RWPE2 (cell line): ENCODE measurements at regions not wholly inside any gene's neighbourhood (a gene's known extent, or its start where the extent isn't known, plus 50 kb on each side); places are given as distances from the start of the nearest gene placed in this dataset.

Source experiments
- ATAC-seq: fragments of 200-7000 bp; cut with Tn5 transposase; 3 replicates; pipeline ENCODE4 v1.9.1; 2021; ENCODE audit warnings: low read depth
- DNase-seq: peaks from one replicate; pipeline ENCODE4 v3.0.0-alpha.2; 2020; ENCODE audit warnings: low spot score
- H3K27ac ChIP-seq: fragments of 450-650 bp; 2 replicates; pipeline ENCODE4 v1.5.1; 2017; ENCODE audit warnings: mild to moderate bottlenecking; ENCODE audit not compliant: poor library complexity, severe bottlenecking
- H3K27me3 ChIP-seq: fragments of 250-450 bp; sonication (Bioruptor Pico); 2 replicates; pipeline ENCODE4 v1.5.1; 2021; ENCODE audit warnings: mild to moderate bottlenecking, moderate library complexity; ENCODE audit not compliant: insufficient read depth, poor library complexity, severe bottlenecking
- H3K36me3 ChIP-seq: fragments of 250-450 bp; sonication (Bioruptor Pico); 2 replicates; pipeline ENCODE4 v1.5.1; 2020; ENCODE audit warnings: low read depth, mild to moderate bottlenecking, moderate library complexity
- H3K4me1 ChIP-seq: fragments of 250-450 bp; sonication (Bioruptor Pico); 2 replicates; pipeline ENCODE4 v1.5.1; 2021; ENCODE audit warnings: mild to moderate bottlenecking, moderate library complexity; ENCODE audit not compliant: insufficient read depth, poor library complexity, severe bottlenecking
- H3K4me3 ChIP-seq: fragments of 250-450 bp; sonication (Bioruptor Pico); 2 replicates; pipeline ENCODE4 v1.5.1; 2021; ENCODE audit warnings: mild to moderate bottlenecking, moderate library complexity; ENCODE audit not compliant: severe bottlenecking
- H3K9me3 ChIP-seq: fragments of 250-450 bp; sonication (Bioruptor Pico); 2 replicates; pipeline ENCODE4 v1.5.1; 2021; ENCODE audit warnings: mild to moderate bottlenecking, moderate library complexity; ENCODE audit not compliant: severe bottlenecking
- TF ChIP-seq, protein P1 (sequence below): fragments of 450-650 bp; IDR thresholded peaks from one replicate; pipeline ENCODE4 v1.5.1; 2017; ENCODE audit warnings: mild to moderate bottlenecking, moderate library complexity; ENCODE audit not compliant: poor library complexity, severe bottlenecking

DNA sequence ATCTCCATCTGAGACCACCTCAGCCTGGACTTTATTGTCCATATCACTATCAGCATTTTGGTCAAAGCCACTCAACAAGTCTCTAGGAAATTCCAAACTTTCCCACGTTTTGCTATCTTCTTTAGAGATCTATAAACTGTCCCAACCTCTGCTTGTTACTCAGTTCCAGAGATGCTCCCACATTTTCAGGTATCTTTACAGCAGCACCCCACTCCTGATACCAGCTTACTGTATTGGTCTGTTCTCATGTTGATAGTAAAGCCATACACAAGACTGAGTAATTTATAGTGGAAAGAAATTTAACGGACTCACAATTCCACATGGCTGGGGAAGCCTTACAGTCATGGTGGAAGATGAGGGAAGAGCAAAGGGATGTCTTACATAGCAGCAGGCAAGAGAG is 465.4 kb upstream of the PBX1 start:
- TF ChIP-seq, protein P1, sequence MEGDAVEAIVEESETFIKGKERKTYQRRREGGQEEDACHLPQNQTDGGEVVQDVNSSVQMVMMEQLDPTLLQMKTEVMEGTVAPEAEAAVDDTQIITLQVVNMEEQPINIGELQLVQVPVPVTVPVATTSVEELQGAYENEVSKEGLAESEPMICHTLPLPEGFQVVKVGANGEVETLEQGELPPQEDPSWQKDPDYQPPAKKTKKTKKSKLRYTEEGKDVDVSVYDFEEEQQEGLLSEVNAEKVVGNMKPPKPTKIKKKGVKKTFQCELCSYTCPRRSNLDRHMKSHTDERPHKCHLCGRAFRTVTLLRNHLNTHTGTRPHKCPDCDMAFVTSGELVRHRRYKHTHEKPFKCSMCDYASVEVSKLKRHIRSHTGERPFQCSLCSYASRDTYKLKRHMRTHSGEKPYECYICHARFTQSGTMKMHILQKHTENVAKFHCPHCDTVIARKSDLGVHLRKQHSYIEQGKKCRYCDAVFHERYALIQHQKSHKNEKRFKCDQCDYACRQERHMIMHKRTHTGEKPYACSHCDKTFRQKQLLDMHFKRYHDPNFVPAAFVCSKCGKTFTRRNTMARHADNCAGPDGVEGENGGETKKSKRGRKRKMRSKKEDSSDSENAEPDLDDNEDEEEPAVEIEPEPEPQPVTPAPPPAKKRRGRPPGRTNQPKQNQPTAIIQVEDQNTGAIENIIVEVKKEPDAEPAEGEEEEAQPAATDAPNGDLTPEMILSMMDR, result no peak
- H3K4me1 ChIP-seq, result no peaks in the 10 kb centered on the region
- no peaks in the 10 kb centered on the region for H3K36me3 ChIP-seq
- H3K27ac ChIP-seq, result no peak overlapping the region
- no peak for ATAC-seq
- H3K9me3 ChIP-seq, result no peaks in the 10 kb centered on the region
- no peak for DNase-seq
- no peak overlapping the region for H3K4me3 ChIP-seq
- H3K27me3 ChIP-seq, result no peaks in the 10 kb centered on the region

DNA sequence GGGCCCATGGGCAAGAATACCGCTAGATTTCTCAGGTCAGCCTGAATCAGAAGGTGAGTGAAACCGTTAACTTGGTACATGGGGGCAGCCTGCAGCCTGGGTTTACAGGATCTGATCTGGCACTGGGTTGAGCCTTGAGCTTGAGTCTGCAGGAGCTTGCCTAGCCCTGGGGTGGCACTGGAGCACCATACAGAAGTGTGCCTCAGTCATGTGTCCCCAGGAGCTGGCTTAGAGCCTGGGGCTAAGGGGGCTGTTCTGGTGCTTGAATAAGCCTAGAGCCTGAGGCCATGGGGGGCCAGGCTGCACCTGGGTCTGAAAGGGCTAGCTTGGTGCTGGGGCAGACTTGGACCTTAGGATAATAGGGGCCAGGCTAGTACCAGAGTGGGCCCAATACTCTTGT is 457.2 kb upstream of the PBX1 start:
- H3K4me1 ChIP-seq, result no peaks in the 10 kb centered on the region
- H3K27me3 ChIP-seq, result no peaks in the 10 kb centered on the region
- no peak overlapping the region for H3K27ac ChIP-seq
- no peaks in the 10 kb centered on the region for H3K9me3 ChIP-seq
- H3K36me3 ChIP-seq, result no peaks in the 10 kb centered on the region
- no peak for ATAC-seq
- no peak overlapping the region for H3K4me3 ChIP-seq
- DNase-seq, result no peak
- TF ChIP-seq, protein P1, result no peak

DNA sequence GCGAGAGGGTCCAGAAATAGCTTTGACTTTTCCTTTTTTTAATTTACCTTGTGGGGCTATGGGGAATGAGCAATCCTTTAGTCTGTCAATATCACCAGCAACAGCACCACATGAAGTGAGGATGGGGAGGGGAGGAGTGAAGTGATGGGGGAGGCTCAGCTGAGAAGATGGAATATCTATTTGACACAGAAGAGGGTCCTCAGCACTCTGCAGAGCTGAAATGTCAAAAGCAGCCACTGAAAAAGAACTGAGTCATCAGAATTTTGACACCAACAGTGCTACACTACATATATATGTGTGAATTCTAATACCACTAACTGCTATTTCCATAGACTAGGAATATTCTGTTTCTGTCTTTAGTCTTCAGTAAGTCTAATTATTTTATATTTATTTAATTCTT is 427.0 kb upstream of the PBX1 start:
- no peaks in the 10 kb centered on the region for H3K36me3 ChIP-seq
- H3K27ac ChIP-seq, result no peak overlapping the region
- DNase-seq (no peak), ATAC-seq (no peak)
- H3K27me3 ChIP-seq, result no peaks in the 10 kb centered on the region
- H3K4me3 ChIP-seq, result no peak overlapping the region
- H3K4me1 ChIP-seq, result no peaks in the 10 kb centered on the region
- TF ChIP-seq, protein P1, result no peak
- no peaks in the 10 kb centered on the region for H3K9me3 ChIP-seq

DNA sequence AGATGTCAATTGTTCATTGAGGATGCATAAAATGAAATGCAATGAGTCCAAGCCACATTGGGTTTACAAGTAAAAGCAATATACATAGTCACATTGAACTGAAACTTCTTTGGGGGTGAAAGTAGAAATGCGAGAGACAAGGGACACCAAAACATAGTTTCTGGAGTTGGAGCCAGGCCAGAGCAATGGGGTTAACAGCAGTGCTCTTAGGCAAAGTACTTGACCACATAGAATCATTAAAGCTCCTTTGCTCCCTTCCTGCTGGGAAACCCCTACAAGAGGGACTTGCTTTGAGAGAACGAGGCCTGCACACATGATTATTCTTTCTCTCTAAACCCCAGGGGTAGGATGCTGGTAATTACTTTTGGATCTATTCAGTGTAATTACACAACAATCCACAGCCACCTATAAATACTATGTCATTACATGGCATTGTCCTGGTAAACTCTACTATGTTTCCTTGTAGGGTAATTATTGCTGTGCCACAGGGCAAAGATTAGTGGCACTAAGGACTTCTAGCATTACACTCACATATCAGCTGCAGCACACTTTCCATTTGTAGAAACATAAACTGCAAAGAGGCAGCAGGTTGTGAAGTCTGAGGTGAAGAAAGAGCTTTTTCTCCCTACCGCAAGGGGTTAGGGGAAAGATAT is 421.6 kb upstream of the PBX1 start:
- no peak for DNase-seq
- H3K36me3 ChIP-seq, result no peaks in the 10 kb centered on the region
- no peak for ATAC-seq
- no peak overlapping the region for H3K4me3 ChIP-seq
- H3K4me1 ChIP-seq, result no peaks in the 10 kb centered on the region
- no peaks in the 10 kb centered on the region for H3K27me3 ChIP-seq
- TF ChIP-seq, protein P1, result no peak
- H3K9me3 ChIP-seq, result no peaks in the 10 kb centered on the region
- H3K27ac ChIP-seq, result no peak overlapping the region

DNA sequence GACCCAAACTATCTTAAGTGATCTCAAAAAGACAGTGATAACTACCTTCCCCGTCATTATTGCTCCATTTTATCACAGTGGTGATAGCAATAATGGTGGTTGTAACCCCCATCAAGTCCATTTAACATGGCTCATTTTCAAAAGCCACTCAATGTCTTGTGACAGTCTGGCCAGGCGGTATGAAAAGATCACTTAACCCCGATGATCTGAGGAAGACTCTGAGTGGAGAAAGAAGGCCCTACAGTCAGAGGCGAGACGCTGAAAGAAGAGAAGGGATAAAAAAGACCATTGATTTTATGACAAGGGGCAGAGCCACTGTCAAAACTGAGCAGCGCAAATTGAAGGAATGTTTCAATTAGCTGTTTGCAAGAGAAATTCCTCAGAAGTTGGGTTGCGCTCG is 417.2 kb upstream of the PBX1 start:
- H3K27ac ChIP-seq, result no peak overlapping the region
- ATAC-seq (no peak), DNase-seq (no peak)
- H3K36me3 ChIP-seq, result no peaks in the 10 kb centered on the region
- no peaks in the 10 kb centered on the region for H3K9me3 ChIP-seq
- TF ChIP-seq, protein P1, result no peak
- no peaks in the 10 kb centered on the region for H3K4me1 ChIP-seq
- no peak overlapping the region for H3K4me3 ChIP-seq
- H3K27me3 ChIP-seq, result no peaks in the 10 kb centered on the region
